ENCODE measurements at regions not wholly inside any gene's neighbourhood (a gene's known extent, or its start where the extent isn't known, plus 50 kb on each side); places are given as distances from the start of the nearest gene placed in this dataset.

DNA sequence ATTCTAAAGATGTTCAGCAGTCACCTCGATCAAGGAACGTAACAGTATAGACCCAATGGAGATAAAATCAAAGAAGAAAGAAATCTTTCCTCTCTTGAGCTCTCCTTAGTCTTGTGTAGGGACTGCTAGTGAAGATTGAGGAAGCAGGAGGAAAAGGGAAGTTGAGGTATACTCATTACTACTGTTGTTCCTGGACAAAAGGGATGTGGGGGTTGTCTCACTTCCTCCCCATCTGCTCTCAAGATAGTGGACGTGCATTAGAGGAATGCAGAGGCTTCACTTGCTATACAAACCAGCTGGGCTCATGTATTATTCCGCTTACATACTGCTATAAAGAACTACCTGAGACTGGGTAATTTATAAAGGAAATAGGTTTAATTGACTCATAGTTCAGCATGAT lies 208.9 kb upstream of the ARHGEF9 start:
- POLR2A ChIA-PET = no interaction called here
- DNase-seq (ENCODE audit: low read depth, low spot score) = no peak
- CTCF ChIA-PET = no interaction called here
- H3K4me3 ChIP-seq (ENCODE audit: low read depth, low read length) = no peak overlapping the region
- TF ChIP-seq, protein P1, sequence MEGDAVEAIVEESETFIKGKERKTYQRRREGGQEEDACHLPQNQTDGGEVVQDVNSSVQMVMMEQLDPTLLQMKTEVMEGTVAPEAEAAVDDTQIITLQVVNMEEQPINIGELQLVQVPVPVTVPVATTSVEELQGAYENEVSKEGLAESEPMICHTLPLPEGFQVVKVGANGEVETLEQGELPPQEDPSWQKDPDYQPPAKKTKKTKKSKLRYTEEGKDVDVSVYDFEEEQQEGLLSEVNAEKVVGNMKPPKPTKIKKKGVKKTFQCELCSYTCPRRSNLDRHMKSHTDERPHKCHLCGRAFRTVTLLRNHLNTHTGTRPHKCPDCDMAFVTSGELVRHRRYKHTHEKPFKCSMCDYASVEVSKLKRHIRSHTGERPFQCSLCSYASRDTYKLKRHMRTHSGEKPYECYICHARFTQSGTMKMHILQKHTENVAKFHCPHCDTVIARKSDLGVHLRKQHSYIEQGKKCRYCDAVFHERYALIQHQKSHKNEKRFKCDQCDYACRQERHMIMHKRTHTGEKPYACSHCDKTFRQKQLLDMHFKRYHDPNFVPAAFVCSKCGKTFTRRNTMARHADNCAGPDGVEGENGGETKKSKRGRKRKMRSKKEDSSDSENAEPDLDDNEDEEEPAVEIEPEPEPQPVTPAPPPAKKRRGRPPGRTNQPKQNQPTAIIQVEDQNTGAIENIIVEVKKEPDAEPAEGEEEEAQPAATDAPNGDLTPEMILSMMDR (IDR thresholded peaks at IDR 0.05; ENCODE audit: insufficient read depth, low read length, missing control alignments) = no peak

DNA sequence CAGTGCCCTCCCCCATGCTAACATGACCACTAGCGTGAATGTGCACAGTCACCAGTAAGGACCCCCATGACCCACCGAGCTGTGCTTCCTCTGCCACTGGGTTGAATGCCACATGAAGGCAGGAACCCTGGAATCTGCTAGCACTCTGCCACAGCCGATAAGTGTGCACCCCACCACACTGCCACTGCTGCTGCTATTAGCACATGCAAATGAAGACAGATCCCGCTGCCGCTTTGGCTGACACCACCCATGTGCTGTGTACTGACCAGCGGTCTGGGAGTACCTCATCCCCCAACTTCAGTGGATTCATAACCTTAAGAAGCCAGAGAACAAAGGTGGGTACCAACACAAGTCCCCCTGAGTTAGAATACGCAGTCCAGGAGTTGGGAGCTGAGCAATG lies 200.9 kb upstream of the ARHGEF9 start:
- TF ChIP-seq, protein P1 (IDR thresholded peaks at IDR 0.05; ENCODE audit: insufficient read depth, low read length, missing control alignments) = no peak
- ChIA-PET POLR2A (no interaction called here), CTCF (no interaction called here)
- no peak overlapping the region for H3K4me3 ChIP-seq (ENCODE audit: low read depth, low read length)
- DNase-seq (ENCODE audit: low read depth, low spot score) = no peak

DNA sequence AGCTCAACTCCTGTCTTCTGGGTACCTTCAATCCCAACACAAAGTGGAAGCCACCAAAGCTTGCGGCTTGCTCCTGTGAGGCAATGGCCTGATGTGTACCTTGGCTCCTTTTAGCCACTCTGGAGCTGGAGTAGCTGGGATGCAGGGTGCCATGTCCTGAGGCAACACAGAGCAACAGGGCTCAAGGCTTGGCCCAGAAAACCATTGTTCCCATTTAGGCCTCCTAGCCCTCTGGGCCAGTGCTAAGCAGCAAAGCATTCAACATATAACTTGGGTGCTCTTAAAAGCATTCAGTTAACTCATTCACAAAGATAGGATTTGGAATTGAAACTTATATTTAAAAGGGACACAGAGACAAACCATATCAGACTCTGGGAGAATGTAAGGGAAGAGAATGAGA lies 194.5 kb upstream of the ARHGEF9 start:
- TF ChIP-seq, protein P1 (IDR thresholded peaks at IDR 0.05; ENCODE audit: insufficient read depth, low read length, missing control alignments) = no peak
- POLR2A ChIA-PET = no interaction called here
- CTCF ChIA-PET = no interaction called here

DNA sequence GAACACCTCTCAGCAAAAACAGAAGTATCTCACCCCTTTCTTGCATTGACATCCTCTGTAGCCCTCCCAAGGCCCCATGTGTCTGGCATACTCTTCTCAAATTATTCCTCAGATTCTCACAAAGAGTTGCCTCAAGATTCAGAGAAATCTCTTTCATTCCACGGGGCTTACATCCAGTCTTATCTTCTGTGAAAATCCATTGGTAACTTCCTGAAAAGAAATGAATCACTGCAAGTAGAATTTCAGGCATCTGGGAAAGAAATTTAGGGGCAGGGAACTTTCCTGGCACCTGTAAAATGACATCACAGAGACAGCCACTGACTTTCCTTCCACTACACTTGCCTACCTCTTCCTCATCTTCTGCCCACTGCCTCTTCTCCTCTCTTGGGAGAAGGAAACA lies 182.5 kb upstream of the ARHGEF9 start:
- no peak for DNase-seq (ENCODE audit: low read depth, low spot score)
- TF ChIP-seq, protein P1 (IDR thresholded peaks at IDR 0.05; ENCODE audit: insufficient read depth, low read length, missing control alignments) = no peak
- ChIA-PET POLR2A (no interaction called here), CTCF (no interaction called here)
- H3K4me3 ChIP-seq (ENCODE audit: low read depth, low read length) = no peak overlapping the region

More for the DNA sequence above, 194.5 kb upstream of the ARHGEF9 start:
- DNase-seq (ENCODE audit: low read depth, low spot score) = no peak
- no peak overlapping the region for H3K4me3 ChIP-seq (ENCODE audit: low read depth, low read length)

DNA sequence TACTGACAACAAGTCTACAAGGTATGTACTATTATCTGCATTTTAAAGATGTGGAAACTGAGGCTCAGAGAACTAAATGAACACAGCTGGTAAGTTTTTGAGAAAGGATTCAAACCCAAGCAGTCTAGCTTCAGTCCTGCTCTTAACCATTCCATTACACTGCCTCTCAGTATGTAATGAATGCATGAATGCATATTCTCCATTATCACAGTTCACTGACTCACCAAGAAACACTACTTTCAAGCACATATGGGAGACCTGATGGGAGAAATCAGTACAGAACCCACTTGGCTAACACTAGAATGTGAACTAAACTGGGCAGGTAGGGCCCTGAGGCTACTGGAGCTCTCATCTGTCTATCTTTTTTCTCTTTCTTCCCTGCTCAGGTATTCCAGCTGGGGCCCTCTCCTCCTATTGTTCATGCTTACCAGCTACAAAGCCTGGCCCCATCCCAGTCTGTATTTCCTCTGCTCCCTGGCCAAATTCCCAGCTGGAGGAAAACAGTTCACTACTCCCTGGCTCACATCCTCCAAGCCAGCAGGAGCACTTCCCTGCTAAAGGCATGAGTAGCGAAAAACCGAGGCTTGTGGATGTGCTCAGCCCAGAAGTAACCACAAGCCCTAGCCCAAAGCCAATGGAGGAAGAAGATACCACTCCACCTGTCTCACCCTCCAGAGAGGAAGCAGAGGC lies 178.2 kb upstream of the ARHGEF9 start:
- TF ChIP-seq, protein P1 (IDR thresholded peaks at IDR 0.05; ENCODE audit: insufficient read depth, low read length, missing control alignments) = no peak
- ChIA-PET CTCF (no interaction called here), POLR2A (no interaction called here)
- no peak for DNase-seq (ENCODE audit: low read depth, low spot score)
- H3K4me3 ChIP-seq (ENCODE audit: low read depth, low read length) = no peak overlapping the region

DNA sequence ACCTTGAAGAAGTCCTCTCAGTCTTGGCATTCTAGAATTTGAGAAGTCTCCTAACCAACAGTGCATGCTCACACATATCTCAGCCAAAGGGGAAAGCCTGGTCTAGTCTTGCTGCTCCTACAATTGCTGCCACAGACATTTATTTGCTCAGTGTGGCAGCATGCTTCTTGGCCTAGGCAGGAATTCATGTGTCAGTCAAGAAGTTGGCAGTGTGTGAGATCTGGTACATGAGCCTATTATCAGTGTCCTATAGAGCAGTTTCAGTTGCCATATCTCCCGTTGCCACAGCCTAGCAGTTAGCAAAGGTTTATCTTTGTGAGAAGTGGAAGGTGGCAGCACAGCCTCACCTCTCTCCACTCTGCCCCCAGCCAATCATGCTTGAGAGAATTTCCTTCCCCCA lies 176.9 kb upstream of the ARHGEF9 start:
- POLR2A ChIA-PET = no interaction called here
- no peak for DNase-seq (ENCODE audit: low read depth, low spot score)
- CTCF ChIA-PET = no interaction called here
- TF ChIP-seq, protein P1 (IDR thresholded peaks at IDR 0.05; ENCODE audit: insufficient read depth, low read length, missing control alignments) = no peak
- H3K4me3 ChIP-seq (ENCODE audit: low read depth, low read length) = no peak overlapping the region
